HG03432 (cell line): ENCODE measurements at regions not wholly inside any gene's neighbourhood (a gene's known extent, or its start where the extent isn't known, plus 50 kb on each side); places are given as distances from the start of the nearest gene placed in this dataset.
"Not testable (repeated sequence)": the region's sequence is repeated elsewhere in the genome, so short reads cannot be mapped to it uniquely, and the experiment has no call there.

Experiments
- ATAC-seq: cut with Tn5 transposase; IDR thresholded peaks from one replicate; pipeline ENCODE4 v1.9.1; 2021; ENCODE audit warnings: mild to moderate bottlenecking, moderate library complexity; ENCODE audit not compliant: unreplicated experiment

DNA sequence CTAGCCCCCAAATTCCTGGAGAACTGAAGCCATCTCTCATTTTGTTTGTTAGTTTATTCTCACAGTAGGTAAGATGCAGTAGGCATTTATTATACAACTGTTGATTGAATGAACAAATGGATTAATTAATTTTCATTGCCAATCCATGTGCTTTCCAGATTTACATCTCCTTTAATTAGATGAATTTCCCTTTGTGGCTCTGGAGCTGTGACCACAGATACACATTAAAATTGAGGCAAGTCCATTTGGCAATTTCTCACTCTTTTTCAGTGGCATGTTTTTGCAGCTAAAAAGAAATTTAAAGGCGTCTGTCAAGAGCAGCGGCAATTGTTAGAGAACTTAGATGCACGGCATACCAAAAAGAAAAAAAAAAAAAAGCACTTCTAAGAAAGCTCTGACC, 635.4 kb upstream of the SOX9 start:
- ATAC-seq: no peak

DNA sequence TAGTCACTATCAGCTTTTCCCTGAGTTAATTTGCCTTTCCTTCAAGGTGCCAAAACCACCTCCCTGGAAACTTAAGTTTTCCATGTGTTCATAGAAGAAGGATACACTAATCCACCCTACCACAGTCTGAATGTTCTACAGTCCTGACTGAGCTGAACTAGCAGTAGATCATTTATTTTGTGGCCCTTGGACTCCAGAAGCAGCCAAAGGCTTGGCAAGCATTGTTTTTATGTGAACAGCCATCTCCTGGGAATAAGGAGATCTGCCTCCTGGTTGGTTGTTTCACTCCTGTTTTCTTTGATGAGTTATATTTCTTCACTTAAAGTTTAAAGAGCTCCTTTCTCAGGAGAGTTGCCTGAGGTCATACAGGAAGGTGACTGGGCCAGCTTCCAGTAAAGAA, 634.6 kb upstream of the SOX9 start:
- no peak for ATAC-seq

DNA sequence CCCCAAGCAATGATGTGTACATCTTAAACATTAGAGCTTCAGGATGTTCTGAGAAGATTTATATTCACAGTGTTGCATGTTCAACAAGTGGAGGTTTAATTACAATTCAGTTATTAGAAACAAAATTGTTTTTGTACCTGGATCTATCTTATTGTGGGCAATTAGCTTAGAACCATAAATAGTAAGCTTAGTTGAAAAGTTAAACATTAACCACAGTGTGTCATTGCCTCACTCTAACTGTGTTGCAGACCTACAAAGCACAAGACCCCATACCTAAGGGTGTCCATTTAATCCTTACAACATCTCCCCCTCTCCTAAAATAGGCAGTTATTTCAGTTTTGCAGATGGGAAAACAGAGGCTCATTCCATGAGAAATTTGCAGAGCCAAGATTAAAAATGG, 632.0 kb upstream of the SOX9 start:
- no peak for ATAC-seq

DNA sequence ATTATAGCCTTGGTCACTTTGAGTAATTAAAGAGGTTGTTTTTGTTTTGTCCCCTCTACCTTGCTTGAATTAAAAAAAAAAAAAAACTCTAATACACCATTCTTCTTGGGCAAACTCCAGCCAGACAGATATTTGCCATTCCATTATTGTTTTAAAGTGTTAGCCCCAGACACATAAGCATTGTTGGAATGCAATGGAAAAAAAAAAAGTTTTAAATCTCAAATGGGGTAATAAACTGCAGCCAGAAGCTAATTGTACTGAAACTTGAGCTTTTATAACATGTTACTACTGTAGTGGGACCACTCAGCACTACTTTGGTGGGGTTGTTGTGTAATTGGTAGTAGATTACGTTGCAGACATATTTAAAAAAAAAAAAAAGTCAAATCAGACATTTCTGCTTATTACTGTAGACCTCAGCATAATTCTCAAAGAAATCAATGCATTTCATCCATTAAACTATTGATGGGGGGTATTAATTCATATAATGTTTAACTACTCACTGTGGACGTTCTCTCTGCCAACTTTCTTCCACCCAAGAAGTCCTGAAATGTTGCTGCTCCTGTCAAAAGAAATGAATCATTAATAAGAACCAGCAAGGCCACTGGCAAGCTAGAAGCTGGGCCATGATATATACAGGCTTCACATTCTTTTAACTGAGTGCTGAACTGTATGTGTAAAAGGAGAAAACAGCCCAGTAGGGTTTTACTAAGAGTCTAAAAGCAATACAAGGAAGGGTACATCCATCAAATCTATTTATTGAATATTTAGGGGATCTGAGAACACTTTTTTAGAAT, 626.6 kb upstream of the SOX9 start:
- no peak for ATAC-seq

DNA sequence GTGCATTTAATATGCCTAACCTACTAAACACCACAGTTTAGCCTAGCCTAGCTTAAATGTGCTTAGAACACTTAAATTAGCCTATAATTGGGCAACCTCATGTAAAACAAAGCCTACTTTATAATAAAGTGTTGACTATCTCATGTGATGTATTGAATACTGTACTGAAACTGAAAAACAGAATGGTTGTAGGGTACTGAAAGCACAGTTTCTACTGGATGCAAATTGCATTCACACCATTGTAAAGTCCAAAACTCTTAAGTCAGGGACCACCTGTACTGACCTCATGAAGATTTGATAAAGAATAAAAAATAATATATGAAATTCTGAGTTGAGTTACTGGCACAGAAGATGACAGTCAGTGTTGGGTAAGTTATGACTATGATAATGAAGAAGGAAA, 625.4 kb upstream of the SOX9 start:
- ATAC-seq: no peak

DNA sequence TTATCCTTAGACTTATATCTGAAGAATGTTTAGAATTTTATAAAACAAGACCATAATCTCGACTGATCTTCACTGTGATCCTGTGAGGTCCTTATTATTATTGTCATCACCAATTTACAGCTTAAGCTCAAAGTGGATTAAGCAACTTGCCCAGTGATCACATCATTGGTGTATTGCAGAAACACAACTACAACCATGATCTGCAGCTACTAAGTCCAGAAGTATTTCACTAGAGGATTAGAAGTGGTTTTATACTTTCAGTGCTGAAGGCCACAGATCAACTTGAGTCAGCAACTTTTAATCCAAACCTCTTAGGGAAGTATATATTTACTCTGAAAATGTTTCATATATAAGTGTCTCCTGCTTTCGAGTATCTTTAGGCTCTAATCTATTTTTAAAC, 624.3 kb upstream of the SOX9 start:
- ATAC-seq: no peak

DNA sequence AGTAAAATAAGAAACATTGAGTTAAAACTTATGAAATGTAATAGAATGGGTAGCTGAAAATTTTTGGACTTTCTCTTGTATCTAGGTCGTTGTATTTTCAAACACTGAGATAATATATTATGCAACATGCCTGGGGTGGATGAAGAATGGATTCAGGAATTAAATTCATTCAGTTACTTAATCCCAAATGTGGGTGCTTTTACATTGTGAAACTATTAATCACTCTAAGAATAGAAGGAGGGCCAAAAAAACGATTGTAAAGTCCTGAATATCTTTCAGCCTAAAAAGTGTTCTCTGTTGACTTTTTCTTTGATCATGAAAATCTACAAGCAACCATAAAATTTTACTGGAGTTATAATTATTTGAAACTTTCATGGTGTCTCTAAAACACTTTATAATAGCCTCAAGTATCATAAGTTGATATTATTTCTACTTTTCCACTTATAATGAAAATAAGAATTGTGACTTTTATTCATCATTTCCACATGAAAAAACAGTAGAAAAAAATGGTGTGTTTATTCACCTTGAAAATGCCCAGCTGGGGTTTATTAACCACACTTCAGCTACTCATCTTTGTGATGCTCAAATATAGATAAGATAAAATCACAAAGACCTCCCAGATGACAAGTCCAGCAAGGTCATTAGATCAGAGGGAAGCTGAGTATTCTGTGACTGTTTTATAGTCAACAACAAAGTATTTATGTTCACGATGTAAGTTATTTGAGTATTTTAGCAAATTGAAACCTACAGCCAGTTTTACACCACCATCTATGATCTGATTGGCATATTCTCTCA, 619.9 kb upstream of the SOX9 start:
- no peak for ATAC-seq

DNA sequence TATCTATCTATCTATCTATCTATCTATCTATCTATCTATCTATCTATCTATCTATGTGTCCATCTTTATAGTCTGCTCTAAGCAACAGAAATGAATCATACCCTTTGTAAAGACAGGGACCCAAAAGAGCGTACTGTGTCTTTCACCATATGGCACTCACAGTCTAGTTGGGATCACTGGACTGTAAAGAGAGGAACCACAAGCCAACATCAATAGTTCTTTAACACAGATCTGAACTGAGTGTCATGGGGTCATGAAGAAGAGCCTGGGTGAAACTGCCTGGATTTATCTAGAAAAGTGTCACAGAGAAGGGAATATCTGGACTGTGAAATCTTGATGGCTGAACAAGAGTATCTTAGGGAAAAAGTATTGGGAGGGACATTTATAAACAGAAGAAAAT, 619.1 kb upstream of the SOX9 start:
- ATAC-seq: no peak

DNA sequence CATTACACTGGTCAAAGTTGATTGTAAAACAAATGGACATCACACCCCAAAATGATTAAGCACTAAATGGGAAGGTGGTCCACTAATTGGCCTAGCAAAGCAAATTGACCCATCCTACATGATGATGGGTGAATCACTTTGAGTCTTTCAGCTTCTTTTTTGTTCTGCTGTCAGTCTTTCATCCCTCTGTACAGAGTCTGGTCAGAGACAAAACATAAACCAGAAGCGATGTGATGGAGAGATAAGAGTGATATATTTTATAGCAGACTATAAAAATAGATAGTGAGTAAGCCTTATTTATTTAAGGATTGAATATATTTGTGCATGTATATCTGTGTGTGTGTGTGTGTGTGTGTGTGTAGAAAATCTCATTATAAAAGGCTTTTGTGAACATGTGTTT, 618.4 kb upstream of the SOX9 start:
- no peak for ATAC-seq

DNA sequence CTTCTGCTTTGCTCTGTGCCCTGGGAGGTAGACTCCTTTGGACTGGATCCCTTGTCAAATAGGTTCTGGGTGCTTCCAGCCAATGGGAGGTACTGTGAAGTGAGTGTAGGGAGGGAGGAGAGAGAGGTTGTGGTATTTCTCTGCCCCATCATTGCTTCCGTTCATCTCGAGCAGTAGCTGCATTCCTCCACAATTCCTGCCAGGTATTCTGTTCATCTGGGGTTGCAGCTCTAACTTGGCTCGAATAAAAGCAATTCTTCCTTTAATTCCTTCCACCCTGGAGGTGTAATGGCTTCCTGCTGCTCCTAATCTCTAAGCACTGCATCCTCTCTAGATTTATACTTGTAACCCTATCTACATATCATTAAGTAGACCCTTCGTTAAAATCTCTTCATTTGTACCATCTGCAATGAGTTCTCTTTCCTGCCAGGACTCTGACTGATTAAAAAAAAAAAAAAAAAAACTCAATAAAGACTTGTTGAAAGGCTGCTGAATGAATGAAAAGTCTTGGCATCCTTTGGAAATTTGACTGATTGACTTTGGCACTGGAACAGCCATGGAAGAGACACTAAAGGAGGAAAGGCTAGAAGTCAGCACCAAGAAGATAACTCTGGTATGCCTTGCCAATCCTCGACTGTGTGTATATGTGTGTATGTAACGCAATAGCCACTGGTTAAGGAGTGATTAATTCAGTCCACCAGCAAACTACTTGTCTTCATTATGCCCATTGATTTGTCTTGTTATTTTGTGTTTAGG, 616.9 kb upstream of the SOX9 start:
- ATAC-seq: no peak

DNA sequence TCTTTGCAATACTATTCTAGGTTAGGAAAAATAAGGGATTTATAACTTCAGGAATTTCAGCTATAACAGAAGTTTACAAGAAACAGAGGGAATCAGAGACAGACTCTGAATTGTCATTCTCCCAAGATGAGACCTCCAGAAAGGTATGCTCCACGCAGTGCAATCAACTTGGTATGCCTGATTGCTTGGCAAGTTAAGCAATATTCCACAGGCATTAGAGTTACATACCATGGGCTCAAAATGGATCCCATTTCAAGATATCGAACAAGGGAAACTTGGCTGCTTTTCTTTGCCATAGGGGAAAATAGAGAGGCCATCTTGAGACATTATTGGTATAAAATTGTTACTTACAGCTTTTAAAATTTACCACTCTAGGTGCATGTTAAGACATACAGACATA, 615.6 kb upstream of the SOX9 start:
- no peak for ATAC-seq

DNA sequence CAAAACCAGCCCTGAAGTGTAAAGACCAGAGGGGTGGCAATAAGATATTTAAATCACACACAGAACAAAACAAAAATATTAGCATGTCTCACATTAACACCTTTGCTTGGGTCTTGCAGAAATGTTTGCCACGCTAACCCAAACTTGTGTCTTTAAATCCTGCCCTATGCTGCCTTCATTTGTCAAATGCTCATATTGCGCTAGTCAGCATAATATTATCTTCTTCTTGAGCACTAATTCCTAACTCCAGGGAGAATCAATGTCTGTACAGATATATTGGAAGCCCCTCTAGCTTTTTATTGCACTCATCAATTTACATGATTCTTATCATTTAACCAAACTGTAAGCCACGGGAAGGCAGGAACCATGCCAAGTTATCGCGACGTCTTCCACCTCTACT, 614.8 kb upstream of the SOX9 start:
- ATAC-seq: no peak

DNA sequence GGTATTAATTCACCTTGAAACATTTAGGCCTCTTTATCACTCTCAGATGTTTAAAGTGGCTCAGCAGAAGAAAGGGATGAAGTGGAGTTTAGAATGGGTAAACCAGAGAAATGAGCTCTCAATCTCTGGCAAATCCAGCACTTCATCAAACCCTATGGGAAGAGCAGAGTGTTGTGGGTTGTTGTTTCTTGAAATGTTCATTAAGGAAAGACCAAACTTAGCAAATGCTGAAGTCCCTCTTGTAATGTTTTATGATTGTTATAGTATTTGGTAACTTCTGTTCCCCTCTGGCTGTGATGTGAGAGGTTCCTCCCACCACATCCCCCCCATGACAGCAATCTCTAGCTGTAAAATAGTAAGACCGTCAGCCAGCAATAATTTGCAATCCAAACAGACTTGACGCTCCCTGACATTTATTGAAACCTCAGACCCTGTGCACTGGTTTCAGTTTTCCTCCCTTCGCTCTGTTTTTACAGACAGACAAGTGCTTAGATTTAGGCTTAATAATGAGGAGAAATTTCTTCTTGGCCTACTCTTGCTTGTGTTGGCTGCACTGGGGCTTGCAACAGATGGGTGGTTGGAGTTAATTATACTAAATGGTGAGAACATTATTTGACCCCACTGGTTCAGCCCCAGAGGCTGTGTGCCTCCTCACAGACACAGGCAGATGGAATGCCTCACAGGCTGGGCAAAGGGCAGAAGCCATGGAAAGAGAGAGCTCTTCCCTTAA, 609.4 kb upstream of the SOX9 start:
- no peak for ATAC-seq

DNA sequence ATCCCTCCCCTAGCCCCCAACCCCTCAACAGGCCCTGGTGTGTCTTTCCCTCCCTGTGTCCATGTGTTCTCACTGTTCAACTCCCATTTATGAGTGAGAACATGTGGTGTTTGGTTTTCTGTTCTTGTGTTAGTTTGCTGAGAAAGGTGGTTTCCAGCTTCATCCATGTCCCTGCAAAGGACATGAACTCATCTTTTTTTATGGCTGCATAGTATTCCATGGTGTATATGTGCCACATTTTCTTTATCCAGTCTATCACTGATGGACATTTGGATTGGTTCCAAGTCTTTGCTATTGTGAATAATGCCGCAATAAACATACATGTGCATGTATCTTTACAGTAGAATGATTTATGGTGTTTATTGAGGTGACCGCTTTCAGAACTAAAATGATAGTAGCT, 607.1 kb upstream of the SOX9 start:
- ATAC-seq: not testable (repeated sequence)

DNA sequence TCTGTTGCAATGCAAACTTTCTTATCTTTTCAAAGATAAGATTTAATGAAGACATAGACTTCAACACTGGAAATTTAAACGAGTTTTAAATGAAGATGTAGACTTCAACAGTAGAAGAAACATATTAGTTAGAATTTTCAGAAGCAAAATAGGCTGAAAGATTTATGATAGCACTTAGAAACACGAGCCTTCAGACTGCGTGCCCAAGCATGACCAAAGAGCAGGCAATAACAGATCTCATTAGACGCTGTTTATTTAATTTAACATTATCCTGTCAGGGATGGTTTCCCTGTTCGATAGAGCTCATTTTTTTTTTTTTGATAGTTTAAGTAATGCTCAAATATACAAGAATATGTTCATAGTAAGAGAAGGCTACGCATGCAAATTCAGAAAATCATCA, 604.7 kb upstream of the SOX9 start:
- ATAC-seq: no peak

DNA sequence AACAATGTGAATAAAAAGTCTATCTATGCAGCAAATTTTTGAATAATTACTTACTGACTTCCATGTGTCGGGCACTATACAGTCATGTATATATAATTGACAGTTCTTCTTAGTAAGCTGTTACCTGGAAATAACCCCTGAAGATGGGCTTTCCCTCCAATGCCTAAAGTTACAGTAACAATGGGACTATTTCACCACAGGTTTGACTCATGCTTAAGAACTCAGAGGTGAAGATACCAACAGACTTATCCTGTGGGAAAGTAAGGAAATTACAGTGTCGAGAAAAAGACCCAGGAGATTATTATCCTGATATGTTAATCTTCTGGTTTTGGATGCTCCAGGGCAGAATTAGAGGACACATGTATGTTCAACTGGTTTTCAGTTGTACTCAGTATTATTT, 601.5 kb upstream of the SOX9 start:
- no peak for ATAC-seq

DNA sequence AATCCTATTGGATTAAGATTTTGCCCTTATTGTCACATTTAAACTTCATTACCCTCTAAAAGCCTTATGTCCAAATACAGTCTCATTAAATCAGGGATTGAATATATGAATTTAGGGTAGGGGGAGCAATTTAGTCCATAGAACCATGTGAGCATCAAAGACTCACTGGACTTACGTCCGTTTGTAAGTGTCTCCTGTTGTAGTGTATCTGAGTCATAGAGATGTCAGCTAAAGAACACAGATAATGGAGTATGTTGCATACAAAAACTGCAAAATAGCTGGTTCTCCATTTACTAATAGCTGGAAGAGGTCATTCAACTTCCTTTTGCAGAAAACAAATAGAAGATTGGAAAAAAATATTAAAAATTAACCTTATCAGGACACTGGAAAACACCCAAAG, 599.1 kb upstream of the SOX9 start:
- ATAC-seq: no peak

DNA sequence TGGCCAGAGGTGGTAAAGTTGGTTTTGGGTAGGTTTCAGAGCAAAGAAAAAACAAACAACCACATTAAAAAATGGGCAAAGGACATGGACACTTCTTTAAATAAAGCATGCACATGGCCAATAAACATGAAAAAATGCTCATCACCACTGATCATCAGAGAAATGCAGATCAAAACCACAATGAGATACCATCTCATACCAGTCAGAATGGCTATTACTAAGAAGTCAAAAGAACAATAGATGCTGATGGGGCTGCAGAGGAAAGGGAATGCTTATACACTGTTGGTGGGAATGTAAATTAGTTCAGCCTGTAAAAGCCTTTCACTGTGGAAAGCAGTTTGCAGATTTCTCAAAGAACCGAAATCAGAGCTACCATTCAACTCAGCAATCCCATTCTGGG, 598.4 kb upstream of the SOX9 start:
- ATAC-seq: no peak

DNA sequence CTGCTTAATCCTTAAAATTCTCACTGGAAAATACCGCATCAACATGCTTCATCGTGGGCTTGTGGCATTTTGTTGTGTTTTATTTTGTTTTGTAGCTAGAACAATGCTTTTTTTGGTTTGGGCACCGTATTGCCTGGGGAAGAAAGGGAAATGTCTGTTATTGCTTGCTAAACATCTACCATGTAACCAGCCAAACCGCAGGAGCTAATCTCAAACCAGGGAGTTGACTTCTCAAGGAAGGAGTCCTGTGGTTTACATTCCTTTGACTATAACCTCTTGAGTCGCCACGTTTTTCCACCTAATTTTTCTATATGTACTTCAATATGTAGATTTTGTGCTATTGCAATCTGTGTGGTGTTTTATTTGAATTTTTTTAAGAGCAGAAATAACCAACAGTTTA, 593.5 kb upstream of the SOX9 start:
- no peak for ATAC-seq

DNA sequence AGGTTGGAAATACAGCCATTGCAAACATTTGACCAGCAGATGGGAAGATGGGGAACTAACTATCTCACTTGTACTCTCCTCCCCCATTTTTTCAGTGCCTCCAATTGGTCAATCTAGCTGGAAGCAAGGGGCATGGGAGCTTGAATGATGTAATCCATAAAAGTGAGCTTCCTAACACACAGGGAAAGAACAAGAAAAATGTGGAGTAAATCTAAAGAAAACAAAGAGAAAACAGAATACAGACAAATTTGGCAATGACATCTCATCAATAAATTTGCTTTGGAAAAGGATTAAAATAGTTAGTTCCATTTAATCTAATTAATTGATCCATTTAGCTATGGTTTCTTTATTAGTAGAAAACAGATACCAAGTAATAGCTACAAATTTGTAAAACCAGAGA, 592.6 kb upstream of the SOX9 start:
- ATAC-seq: no peak

DNA sequence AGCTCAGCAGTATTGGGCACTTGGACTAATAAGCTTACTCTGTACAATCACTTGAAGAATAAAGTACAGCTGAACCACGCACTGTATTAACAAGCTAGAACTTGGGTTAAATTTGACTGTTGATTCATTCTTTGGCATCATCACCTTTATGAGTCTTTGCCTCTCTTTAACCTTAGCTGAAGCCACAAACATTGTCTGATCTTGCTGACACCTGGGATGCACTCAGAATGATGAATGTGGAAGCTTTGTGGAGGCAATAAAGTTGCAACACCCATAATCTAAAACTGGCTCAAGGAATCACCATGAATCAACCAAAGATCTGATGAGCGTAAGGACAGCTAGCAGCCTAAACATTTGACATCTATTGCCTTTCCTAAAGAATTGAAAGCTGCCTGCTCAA, 590.6 kb upstream of the SOX9 start:
- no peak for ATAC-seq
